ENCODE measurements at regions not wholly inside any gene's neighbourhood (a gene's known extent, or its start where the extent isn't known, plus 50 kb on each side); places are given as distances from the start of the nearest gene placed in this dataset.

GRCh38 chr2:217437290-217437870, 565.4 kb downstream of the TNS1 start:
- DNase-seq, result peak; percentile 37

- DNase-seq, result peak; percentile 30
Observed at GRCh38 chr2:217436386-217436785, 566.4 kb downstream of the TNS1 start.

- DNase-seq, result peak; percentile 93
Observed at GRCh38 chr2:217434180-217434975, 568.4 kb downstream of the TNS1 start.

- DNase-seq, result no peak
Observed at GRCh38 chr2:217433522-217433921, 569.3 kb downstream of the TNS1 start.

- DNase-seq, result no peak
Observed at GRCh38 chr2:217431577-217432269, 571.1 kb downstream of the TNS1 start.

- DNase-seq, result no peak
Observed at GRCh38 chr2:217430916-217431576, 571.2 kb upstream of the TNP1 start.

- DNase-seq, result no peak
Observed at GRCh38 chr2:217429981-217430500, 570.2 kb upstream of the TNP1 start.

GRCh38 chr2:217421834-217422233, 562.0 kb upstream of the TNP1 start:
- DNase-seq, result no peak

- DNase-seq, result no peak
Observed at GRCh38 chr2:217420854-217421253, 561.0 kb upstream of the TNP1 start.

- DNase-seq, result no peak
Observed at GRCh38 chr2:217419055-217419671, 559.3 kb upstream of the TNP1 start.

GRCh38 chr2:217418544-217418943, 558.7 kb upstream of the TNP1 start:
- no peak for DNase-seq

- no peak for DNase-seq
Observed at GRCh38 chr2:217418090-217418489, 558.2 kb upstream of the TNP1 start.

- no peak for DNase-seq
Observed at GRCh38 chr2:217417536-217417935, 557.7 kb upstream of the TNP1 start.

GRCh38 chr2:217415316-217415715, 555.5 kb upstream of the TNP1 start:
- no peak for DNase-seq

- DNase-seq, result no peak
Observed at GRCh38 chr2:217414429-217414828, 554.6 kb upstream of the TNP1 start.

GRCh38 chr2:217413193-217413592, 553.3 kb upstream of the TNP1 start:
- DNase-seq, result no peak

- DNase-seq, result no peak
Observed at GRCh38 chr2:217412721-217413120, 552.9 kb upstream of the TNP1 start.

GRCh38 chr2:217412277-217412676, 552.4 kb upstream of the TNP1 start:
- no peak for DNase-seq

GRCh38 chr2:217410681-217410960, 550.8 kb upstream of the TNP1 start:
- DNase-seq, result no peak

- no peak for DNase-seq
Observed at GRCh38 chr2:217409949-217410680, 550.3 kb upstream of the TNP1 start.

GRCh38 chr2:217407362-217407761, 547.5 kb upstream of the TNP1 start:
- no peak for DNase-seq

GRCh38 chr2:217404236-217404760, 544.4 kb upstream of the TNP1 start:
- DNase-seq, result no peak

Data from left hindlimb (tissue), 1 donor.